GM11168 (cell line): ENCODE measurements at regions not wholly inside any gene's neighbourhood (a gene's known extent, or its start where the extent isn't known, plus 50 kb on each side); places are given as distances from the start of the nearest gene placed in this dataset.
"Not testable (repeated sequence)": the region's sequence is repeated elsewhere in the genome, so short reads cannot be mapped to it uniquely, and the experiment has no call there.

Experiments used
- in situ Hi-C: fragments of 300-500 bp; cut with MboI; formaldehyde crosslinking; loops from one replicate; pipeline ENCODE4 v1.12.0; 2022; ENCODE audit warnings: low sequenced_read_pairs; ENCODE audit not compliant: unreplicated experiment

GRCh38 chr17:43316522-43317142 is 82.2 kb upstream of the ARL4D start:
- in situ Hi-C loops: loop anchor here (5.0 kb wide), 1 partner anchor 99 kb away; no protein-coding TSS in a partner anchor

- in situ Hi-C loops: loop anchor here (5.0 kb wide), 1 partner anchor 99 kb away; no protein-coding TSS in a partner anchor
Observed at GRCh38 chr17:43315858-43316521, 82.2 kb upstream of the RNU2-1 start.

GRCh38 chr17:43315369-43315768 is 81.6 kb upstream of the RNU2-1 start:
- in situ Hi-C loops: loop anchor here (5.0 kb wide), 1 partner anchor 98 kb away; no protein-coding TSS in a partner anchor

GRCh38 chr17:43314611-43315011 is 80.8 kb upstream of the RNU2-1 start:
- in situ Hi-C loops: loop anchor here (5.0 kb wide), 1 partner anchor 97 kb away; no protein-coding TSS in a partner anchor

GRCh38 chr17:43312011-43312410 is 78.2 kb upstream of the RNU2-1 start:
- in situ Hi-C loops: no loop called here

GRCh38 chr17:43309505-43310332 is 75.9 kb upstream of the RNU2-1 start:
- in situ Hi-C loops: no loop called here

GRCh38 chr17:43308999-43309398 is 75.2 kb upstream of the RNU2-1 start:
- in situ Hi-C loops: no loop called here

GRCh38 chr17:43304792-43305191 is 71.0 kb upstream of the RNU2-1 start:
- in situ Hi-C loops: not testable (repeated sequence)

GRCh38 chr17:43303049-43303448 is 69.3 kb upstream of the RNU2-1 start:
- in situ Hi-C loops: not testable (repeated sequence)

- in situ Hi-C loops: not testable (repeated sequence)
Observed at GRCh38 chr17:43299300-43300076, 65.7 kb upstream of the RNU2-1 start.

GRCh38 chr17:43289670-43290069 is 55.9 kb upstream of the RNU2-1 start:
- in situ Hi-C loops: loop anchor here (10.0 kb wide), 1 partner anchor 45 kb away; no protein-coding TSS in a partner anchor

GRCh38 chr17:43283606-43284005 is 49.8 kb upstream of the RNU2-1 start:
- in situ Hi-C loops: loop anchor here (10.0 kb wide), 1 partner anchor 51 kb away; no protein-coding TSS in a partner anchor
